ENCODE measurements at regions not wholly inside any gene's neighbourhood (a gene's known extent, or its start where the extent isn't known, plus 50 kb on each side); places are given as distances from the start of the nearest gene placed in this dataset.

GRCh38 chr7:17546189-17546588 lies 247.7 kb downstream of the AHR start:
- DNase-seq, result no peak
- no peak for TF ChIP-seq CTCF (IDR thresholded peaks at IDR 0.05; ENCODE audit: low read depth, low read length)
- H3K4me3 ChIP-seq (ENCODE audit: low read depth, low read length), result no peak overlapping the region
- no peaks in the 10 kb centered on the region for H3K9me3 ChIP-seq
- no peaks in the 10 kb centered on the region for H3K36me3 ChIP-seq
- H3K27me3 ChIP-seq, result no peaks in the 10 kb centered on the region; the same call in 1 of the 2 replicates
- H3K4me1 ChIP-seq, result no peaks in the 10 kb centered on the region

- DNase-seq, result no peak
- TF ChIP-seq CTCF (IDR thresholded peaks at IDR 0.05; ENCODE audit: low read depth, low read length), result no peak
- no peaks in the 10 kb centered on the region; the same call in 1 of the 2 replicates for H3K27me3 ChIP-seq
Observed at GRCh38 chr7:17546592-17546991, 248.1 kb downstream of the AHR start.

GRCh38 chr7:17548014-17548653 lies 249.7 kb downstream of the AHR start:
- TF ChIP-seq CTCF (IDR thresholded peaks at IDR 0.05; ENCODE audit: low read depth, low read length), result no peak
- Histone ChIP-seq H3K27me3 (no peaks in the 10 kb centered on the region; the same call in 1 of the 2 replicates), H3K4me3 (ENCODE audit: low read depth, low read length) (no peak overlapping the region), H3K9me3 (no peaks in the 10 kb centered on the region), H3K36me3 (no peaks in the 10 kb centered on the region), H3K4me1 (no peaks in the 10 kb centered on the region)
- DNase-seq, result no peak

More at GRCh38 chr7:17546592-17546991, 248.1 kb downstream of the AHR start:
- H3K9me3 ChIP-seq, result no peaks in the 10 kb centered on the region
- H3K4me3 ChIP-seq (ENCODE audit: low read depth, low read length), result no peak overlapping the region
- no peaks in the 10 kb centered on the region for H3K4me1 ChIP-seq
- H3K36me3 ChIP-seq, result no peaks in the 10 kb centered on the region

GRCh38 chr7:17549406-17549805 lies 251.0 kb downstream of the AHR start:
- H3K4me3 ChIP-seq (ENCODE audit: low read depth, low read length), result no peak overlapping the region
- no peaks in the 10 kb centered on the region for H3K9me3 ChIP-seq
- H3K36me3 ChIP-seq, result no peaks in the 10 kb centered on the region
- no peak for TF ChIP-seq CTCF (IDR thresholded peaks at IDR 0.05; ENCODE audit: low read depth, low read length)
- DNase-seq, result no peak
- no peaks in the 10 kb centered on the region for H3K4me1 ChIP-seq
- no peaks in the 10 kb centered on the region; the same call in 1 of the 2 replicates for H3K27me3 ChIP-seq

- no peaks in the 10 kb centered on the region for H3K27me3 ChIP-seq
- H3K4me3 ChIP-seq (ENCODE audit: low read depth, low read length), result no peak overlapping the region
- no peaks in the 10 kb centered on the region for H3K4me1 ChIP-seq
- no peaks in the 10 kb centered on the region for H3K36me3 ChIP-seq
- DNase-seq, result no peak
- H3K9me3 ChIP-seq, result no peaks in the 10 kb centered on the region
- TF ChIP-seq CTCF (IDR thresholded peaks at IDR 0.05; ENCODE audit: low read depth, low read length), result no peak
Observed at GRCh38 chr7:17552373-17552772, 253.9 kb downstream of the AHR start.

- no peaks in the 10 kb centered on the region for H3K36me3 ChIP-seq
- TF ChIP-seq CTCF (IDR thresholded peaks at IDR 0.05; ENCODE audit: low read depth, low read length), result no peak
Observed at GRCh38 chr7:17552952-17553351, 254.5 kb downstream of the AHR start.

More at GRCh38 chr7:17552952-17553351, 254.5 kb downstream of the AHR start:
- H3K27me3 ChIP-seq, result no peaks in the 10 kb centered on the region
- no peak for DNase-seq
- no peak overlapping the region for H3K4me3 ChIP-seq (ENCODE audit: low read depth, low read length)
- H3K9me3 ChIP-seq, result no peaks in the 10 kb centered on the region
- no peaks in the 10 kb centered on the region for H3K4me1 ChIP-seq
